ENCODE measurements at regions not wholly inside any gene's neighbourhood (a gene's known extent, or its start where the extent isn't known, plus 50 kb on each side); places are given as distances from the start of the nearest gene placed in this dataset.

GRCh38 chr4:173735585-173735984, 205.6 kb upstream of the HAND2 start (continued):
- TF ChIP-seq GATAD2B (IDR thresholded peaks at IDR 0.05; ENCODE audit: borderline replicate concordance) (no peak), ILF3 (IDR thresholded peaks at IDR 0.05; ENCODE audit: borderline replicate concordance) (no peak)

- no peaks in the 10 kb centered on the region for H3K9me1 ChIP-seq (ENCODE audit: control insufficient read depth, insufficient read depth, low read length)
These were observed 205.0 kb upstream of the HAND2 start for GRCh38 chr4:173735049-173735448.

More at GRCh38 chr4:173735049-173735448, 205.0 kb upstream of the HAND2 start:
- WGBS (ENCODE audit: insufficient coverage, low coverage, missing lambda C conversion rate): 0% methylated on average over 3 of the region's 3 CpGs
- Histone ChIP-seq H3K79me2 (ENCODE audit: control insufficient read depth, insufficient read depth, low read length) (no peaks in the 10 kb centered on the region), H3K36me3 (ENCODE audit: control insufficient read depth, insufficient read depth, low read length) (no peaks in the 10 kb centered on the region), H3K9me3 (replicated peaks; ENCODE audit: control insufficient read depth, insufficient read depth, low read depth, low read length) (no peaks in the 10 kb centered on the region), H4K20me1 (replicated peaks; ENCODE audit: control insufficient read depth, insufficient read depth, low read length) (no peaks in the 10 kb centered on the region), H3K27ac (ENCODE audit: extremely low read depth, low read depth, low read length) (no peak overlapping the region), H3K4me1 (replicated peaks in 1 of 2; ENCODE audit: control insufficient read depth in 2 of 2, insufficient read depth in 2 of 2, low read length in 2 of 2) (no peaks in the 10 kb centered on the region), H3K4me2 (ENCODE audit: insufficient read depth, low read length) (no peak overlapping the region), H3K27me3 (ENCODE audit: control insufficient read depth in 2 of 2, insufficient read depth in 2 of 2, low read length in 2 of 2) (no peaks in the 10 kb centered on the region), H3K9ac (ENCODE audit: insufficient read depth in 1 of 2, low read depth in 2 of 2, low read length in 2 of 2) (no peak overlapping the region), H2AFZ (ENCODE audit: low read depth, low read length) (no peak overlapping the region), H3K4me3 (no peak overlapping the region)
- no peak for TF ChIP-seq HDAC6 (IDR thresholded peaks at IDR 0.05; ENCODE audit: low read depth, low read length)
- no peak for TF ChIP-seq USF1 (CRISPR knock-in tag; IDR thresholded peaks at IDR 0.05)
- TF ChIP-seq FOXP1 (CRISPR knock-in tag; IDR thresholded peaks at IDR 0.05): no peak
- TF ChIP-seq ZBTB7A (IDR thresholded peaks at IDR 0.05; ENCODE audit: borderline replicate concordance, control insufficient read depth, low read depth, low read length): no peak
- no peak for TF ChIP-seq ZBTB43 (CRISPR knock-in tag; IDR thresholded peaks at IDR 0.05)
- in situ Hi-C loops (cut with MboI): no loop called here
- POLR2A ChIA-PET: no interaction called here
- BruUV-seq (replicated peaks): no TSS peak
- DNase-seq (ENCODE audit: extremely low read depth in 1 of 4, low spot score in 3 of 4) (no peak), ATAC-seq (no peak), FAIRE-seq (no peak)
- CTCF ChIA-PET (ENCODE audit: low intra/inter-chr PET ratio): no interaction called here
- intact Hi-C loops (cut with micrococcal nuclease): no loop called here

Data from K562 (cell line).